GM12865 (cell line): ENCODE measurements at regions not wholly inside any gene's neighbourhood (a gene's known extent, or its start where the extent isn't known, plus 50 kb on each side); places are given as distances from the start of the nearest gene placed in this dataset.

ENCODE experiments used
- DNase-seq: peaks from one replicate; pipeline ENCODE4 v3.0.0; 2010; ENCODE audit warnings: low read depth
- H3K4me3 ChIP-seq: 2 replicates; pipeline ENCODE4 v1.5.1; 2011; ENCODE audit warnings: mild to moderate bottlenecking, low read depth, low read length, control low read depth
- CTCF ChIP-seq: IDR thresholded peaks from 2 replicates; pipeline ENCODE4 v1.5.1; 2011; ENCODE audit warnings: low read length, control low read depth, low read depth, inconsistent platforms; ENCODE audit not compliant: insufficient read depth; ENCODE audit errors: missing control alignments

DNA sequence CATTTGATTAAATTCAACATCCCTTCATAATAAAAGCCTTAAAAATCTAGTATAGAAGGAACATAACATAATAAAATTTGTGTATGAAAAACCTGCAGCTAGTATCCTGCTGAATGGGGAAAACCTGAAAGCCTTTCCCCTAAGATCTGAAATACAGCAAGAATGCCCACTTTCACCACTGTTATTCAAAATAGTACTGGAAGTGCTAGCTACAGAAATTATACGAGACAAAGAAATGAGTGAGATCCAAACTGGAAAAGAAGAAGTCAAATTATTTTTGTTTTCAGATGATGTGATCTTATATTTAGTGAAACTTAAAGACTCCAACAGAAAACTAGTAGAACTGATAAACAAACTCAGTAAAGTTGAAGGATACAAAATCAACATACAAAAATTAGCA, 152.9 kb downstream of the RTL3 start:
- no peak for TF ChIP-seq CTCF
- no peak overlapping the region for H3K4me3 ChIP-seq
- peak; percentile 10 for DNase-seq

DNA sequence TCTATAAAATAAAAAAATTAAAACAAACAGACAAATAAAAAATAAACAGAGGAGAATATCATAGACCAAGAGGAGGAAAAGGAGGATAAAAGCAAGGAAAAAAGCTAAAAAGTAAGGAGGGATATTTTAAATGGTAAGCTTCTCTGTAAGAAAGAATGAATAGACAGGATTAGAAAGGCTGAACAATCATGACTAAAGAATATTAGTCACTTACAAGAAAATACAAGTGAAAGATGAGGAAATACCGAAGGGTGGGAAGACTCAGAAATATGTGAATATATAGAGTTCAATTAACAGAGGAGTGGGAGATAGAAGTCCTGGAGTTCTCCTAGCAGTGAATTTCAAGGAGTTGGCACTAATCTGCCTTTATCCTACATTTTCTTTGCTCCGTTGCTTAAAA, 162.6 kb downstream of the RTL3 start:
- no peak overlapping the region for H3K4me3 ChIP-seq
- DNase-seq = no peak
- no peak for TF ChIP-seq CTCF

- no peak for TF ChIP-seq CTCF
- H3K4me3 ChIP-seq = no peak overlapping the region
- peak; percentile 35 for DNase-seq
Observed at GRCh38 chrX:78493180-78493579, 165.8 kb upstream of the CYSLTR1 start.

DNA sequence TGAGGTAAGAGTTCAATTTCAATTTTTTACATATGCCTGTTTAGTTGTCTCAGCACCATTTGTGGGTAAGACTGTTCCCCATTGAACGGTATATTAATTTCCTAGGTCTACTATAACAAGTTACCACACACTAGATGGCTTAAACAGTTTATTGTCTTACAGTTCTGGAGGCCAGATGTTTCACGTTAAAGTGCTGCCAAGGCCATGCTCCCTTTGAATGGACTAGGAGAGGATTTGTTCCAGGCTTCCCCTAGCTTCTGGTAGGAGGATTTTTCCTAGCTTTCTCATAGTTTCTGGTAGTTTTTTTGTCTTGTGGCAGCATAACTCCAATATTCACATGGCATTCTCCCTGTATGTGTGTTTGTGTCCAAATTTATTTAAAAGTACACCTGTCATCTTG, 149.3 kb upstream of the CYSLTR1 start:
- no peak overlapping the region for H3K4me3 ChIP-seq
- no peak for DNase-seq
- no peak for TF ChIP-seq CTCF

DNA sequence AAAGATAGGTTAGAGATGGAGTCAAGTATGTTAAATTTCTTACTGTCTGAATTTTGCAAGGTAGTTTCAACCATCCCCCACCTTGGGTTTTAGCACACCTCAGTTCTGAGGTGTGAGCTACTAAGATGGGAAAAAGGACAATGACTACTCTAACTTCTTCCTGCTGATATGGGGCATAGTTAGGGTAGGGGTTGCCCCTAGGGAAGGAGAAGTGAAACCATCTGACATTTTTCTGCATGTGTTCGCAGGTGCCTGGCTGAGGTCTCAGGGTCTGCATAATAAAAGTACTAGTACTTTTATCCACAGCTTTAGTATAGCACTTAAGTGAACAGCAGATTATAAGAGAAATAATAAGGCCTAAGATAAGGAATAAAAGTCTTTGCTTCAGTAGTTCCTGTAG, 129.5 kb upstream of the CYSLTR1 start:
- TF ChIP-seq CTCF = no peak
- H3K4me3 ChIP-seq = no peak overlapping the region
- peak; percentile 0 for DNase-seq

DNA sequence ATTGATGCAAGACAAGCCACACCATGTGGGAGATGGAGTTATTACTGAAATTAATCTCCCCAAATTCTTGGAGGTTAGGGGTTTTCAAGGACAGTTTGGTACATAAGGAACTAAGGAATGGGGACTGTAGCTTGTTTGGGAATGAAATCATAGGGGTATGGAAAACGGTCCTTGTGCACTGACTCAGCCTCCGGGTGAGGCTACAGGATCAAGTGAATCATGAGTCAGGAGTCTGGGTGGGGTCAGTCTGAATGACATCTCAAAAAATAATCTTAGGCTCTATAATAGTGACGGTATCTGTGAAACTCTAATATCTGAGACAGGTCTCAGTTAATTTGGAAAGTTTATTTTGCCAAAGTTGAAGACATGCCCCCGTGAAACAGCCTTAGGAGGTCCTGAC, 128.5 kb upstream of the CYSLTR1 start:
- DNase-seq = no peak
- TF ChIP-seq CTCF = no peak
- no peak overlapping the region for H3K4me3 ChIP-seq

- no peak overlapping the region for H3K4me3 ChIP-seq
- no peak for TF ChIP-seq CTCF
- no peak for DNase-seq
Observed at GRCh38 chrX:78452356-78452755, 124.9 kb upstream of the CYSLTR1 start.
